Loucy (cell line): ENCODE measurements at regions not wholly inside any gene's neighbourhood (a gene's known extent, or its start where the extent isn't known, plus 50 kb on each side); places are given as distances from the start of the nearest gene placed in this dataset.

Experiments used
- CTCF ChIP-seq: fragments of 200-600 bp; sonication (generic); conservative IDR thresholded peaks from 2 replicates; pipeline ENCODE4 v1.5.1; 2014; ENCODE audit warnings: mild to moderate bottlenecking, antibody characterized with exemption, low read length
- EZH2phosphoT487 ChIP-seq: fragments of 200-600 bp; IDR thresholded peaks from 2 replicates; pipeline ENCODE4 v1.6.1; 2018; ENCODE audit warnings: antibody characterized with exemption, mild to moderate bottlenecking, moderate library complexity, borderline replicate concordance

- no peak for TF ChIP-seq CTCF
- TF ChIP-seq EZH2phosphoT487: no peak
These were observed 139.6 kb downstream of the GATA3 start for GRCh38 chr10:8194050-8194449.
